HCT116 (cell line): ENCODE measurements at regions not wholly inside any gene's neighbourhood (a gene's known extent, or its start where the extent isn't known, plus 50 kb on each side); places are given as distances from the start of the nearest gene placed in this dataset.

ENCODE experiments used
- ATAC-seq: fragments of 200-7000 bp; cut with Tn5 transposase; 2 replicates; pipeline ENCODE4 v1.9.1; 2020; ENCODE audit warnings: mild to moderate bottlenecking, moderate library complexity
- BruUV-seq: library from RNA; stranded (reverse); fragments of 400-500 nt; replicated peaks from 2 replicates; lab custom pipeline; 2021; lab: Mats Ljungman, UMichigan
- CTCF ChIA-PET: fragments of 300-600 bp; sonication (Branson Sonifier 250); formaldehyde crosslinking; loops from one replicate; lab custom pipeline; 2021; ENCODE audit warnings: antibody characterized with exemption; lab: Charles Lee
- POLR2A ChIA-PET: fragments of 300-600, 350-600 bp; sonication (Branson Sonifier 250); formaldehyde crosslinking; loops from one replicate; lab custom pipeline; 2021; ENCODE audit warnings: antibody characterized with exemption; lab: Charles Lee
- RAD21 ChIA-PET, 2 experiments: fragments of 300-600 bp; sonication (Branson Sonifier 250); formaldehyde crosslinking; loops; one replicate each; lab custom pipeline; 2023; ENCODE audit warnings: low total read pairs in 2 of 2; ENCODE audit not compliant: uncharacterized antibody in 2 of 2, unreplicated experiment in 2 of 2, low non-redundant PET in 1 of 2; lab: Charles Lee
- DNase-seq: peaks from one replicate; pipeline ENCODE4 v3.0.0-alpha.2; 2010; ENCODE audit warnings: low read depth, low spot score
- H2AFZ ChIP-seq: fragments of 200-600 bp; shearing (Covaris generic), sonication (generic); 2 replicates; pipeline ENCODE4 v1.6.1; 2017; ENCODE audit warnings: low read depth, mixed run types, mixed read lengths, antibody characterized with exemption, low read length; ENCODE audit not compliant: poor library complexity, severe bottlenecking
- H3K27ac ChIP-seq: 2 replicates; pipeline ENCODE4 v1.5.1; 2012; ENCODE audit warnings: low read depth, low read length
- H3K27me3 ChIP-seq: fragments of 200-600 bp; sonication (generic); 2 replicates; pipeline ENCODE4 v1.6.1; 2016; ENCODE audit warnings: mixed run types, low read length, mixed read lengths; ENCODE audit not compliant: insufficient read depth
- H3K36me3 ChIP-seq, 2 experiments: fragments of 200-500 bp in 1 of 2; fragments of 200-600 bp in 1 of 2; sonication (Bioruptor generic) in 1 of 2; sonication (generic) in 1 of 2; 2 replicates each; pipeline versions ENCODE4 v1.5.1 to v1.6.1; 2014 to 2016; ENCODE audit warnings: low read length in 2 of 2, inconsistent platforms in 1 of 2, mixed read lengths in 1 of 2, mixed run types in 1 of 2; ENCODE audit not compliant: insufficient read depth in 2 of 2, control insufficient read depth in 1 of 2
- H3K4me1 ChIP-seq, 2 experiments: fragments of 200-600 bp in 1 of 2; sonication (generic) in 1 of 2; 2 replicates each; pipeline versions ENCODE4 v1.5.1 to v1.6.1; 2012 to 2017; ENCODE audit warnings: low read length in 2 of 2, inconsistent platforms in 1 of 2, mild to moderate bottlenecking in 1 of 2, mixed read lengths in 1 of 2, mixed run types in 1 of 2, moderate library complexity in 1 of 2; ENCODE audit not compliant: insufficient read depth in 2 of 2, control insufficient read depth in 1 of 2
- H3K4me2 ChIP-seq: fragments of 200-600 bp; sonication (generic); 2 replicates; pipeline ENCODE4 v1.6.1; 2017; ENCODE audit warnings: mixed run types, low read length, mixed read lengths
- H3K4me3 ChIP-seq, 2 experiments: fragments of 200-600 bp in 1 of 2; sonication (generic) in 1 of 2; replicated peaks in 1 of 2; 2 replicates each; pipeline ENCODE4 v1.5.1; 2011 to 2016; ENCODE audit warnings: low read length in 2 of 2, control low read depth in 1 of 2, low read depth in 1 of 2, mild to moderate bottlenecking in 1 of 2, mixed read lengths in 1 of 2, mixed run types in 1 of 2
- H3K79me2 ChIP-seq: fragments of 200-600 bp; sonication (generic); 2 replicates; pipeline ENCODE4 v1.6.1; 2017; ENCODE audit warnings: mild to moderate bottlenecking, mixed run types, low read length, moderate library complexity, mixed read lengths; ENCODE audit not compliant: insufficient read depth
- H3K9ac ChIP-seq: fragments of 200-600 bp; sonication (generic); 2 replicates; pipeline ENCODE4 v1.6.1; 2016; ENCODE audit warnings: low read length, mixed read lengths
- H3K9me2 ChIP-seq: fragments of 200-600 bp; sonication (generic), shearing (Covaris generic); 2 replicates; pipeline ENCODE4 v1.6.1; 2017; ENCODE audit warnings: mixed run types, mild to moderate bottlenecking, moderate library complexity; ENCODE audit not compliant: insufficient read depth
- H3K9me3 ChIP-seq, 2 experiments: fragments of 200-500 bp in 1 of 2; fragments of 200-600 bp in 1 of 2; sonication (Bioruptor generic) in 1 of 2; sonication (generic) in 1 of 2; 2 replicates each; pipeline ENCODE4 v1.6.1; 2014 to 2017; ENCODE audit warnings: low read length in 2 of 2, mixed read lengths in 2 of 2, inconsistent platforms in 1 of 2, low read depth in 1 of 2, mild to moderate bottlenecking in 1 of 2, mixed run types in 1 of 2, moderate library complexity in 1 of 2; ENCODE audit not compliant: control insufficient read depth in 1 of 2, insufficient read depth in 1 of 2
- H4K20me1 ChIP-seq: fragments of 200-600 bp; sonication (generic), shearing (Covaris generic); 2 replicates; pipeline ENCODE4 v1.6.1; 2017; ENCODE audit warnings: mixed run types, mild to moderate bottlenecking, moderate library complexity; ENCODE audit not compliant: insufficient read depth
- CBX3 ChIP-seq: IDR thresholded peaks from 2 replicates; pipeline ENCODE4 v1.6.1; 2012; ENCODE audit warnings: low read depth
- CTCF ChIP-seq, 3 experiments: fragments of 200-600 bp in 1 of 3; sonication (generic) in 1 of 3; IDR thresholded peaks in 2 of 3; conservative IDR thresholded peaks in 1 of 3; 2 replicates each; pipeline ENCODE4 v1.5.1; 2012 to 2017; ENCODE audit warnings: low read depth in 2 of 3, low read length in 2 of 3, antibody characterized with exemption in 1 of 3, borderline replicate concordance in 1 of 3, control low read depth in 1 of 3, mild to moderate bottlenecking in 1 of 3, mixed read lengths in 1 of 3, mixed run types in 1 of 3, moderate library complexity in 1 of 3; ENCODE audit not compliant: insufficient read depth in 1 of 3
- EGR1 ChIP-seq: IDR thresholded peaks from 2 replicates; pipeline ENCODE4 v1.6.1; 2012; ENCODE audit warnings: low read depth
- EZH2 ChIP-seq: fragments of 200-600 bp; sonication (generic); IDR thresholded peaks from 2 replicates; pipeline ENCODE4 v1.6.1; 2017; ENCODE audit warnings: antibody characterized with exemption, mixed run types
- FOSL1 ChIP-seq: IDR thresholded peaks from 2 replicates; pipeline ENCODE4 v1.6.1; 2012; ENCODE audit warnings: low read depth
- JUND ChIP-seq: IDR thresholded peaks from 2 replicates; pipeline ENCODE4 v1.6.1; 2012
- MAX ChIP-seq: IDR thresholded peaks from 2 replicates; pipeline ENCODE4 v1.6.1; 2012
- POLR2A ChIP-seq: IDR thresholded peaks from 2 replicates; pipeline ENCODE4 v1.7.0; 2011; ENCODE audit warnings: borderline replicate concordance; ENCODE audit not compliant: insufficient read depth, insufficient read length; ENCODE audit errors: extremely low read depth
- POLR2AphosphoS5 ChIP-seq: IDR thresholded peaks from 2 replicates; pipeline ENCODE4 v1.6.1; 2011; ENCODE audit warnings: mild to moderate bottlenecking, low read depth, low read length, moderate library complexity
- RAD21 ChIP-seq: IDR thresholded peaks from 2 replicates; pipeline ENCODE4 v1.6.1; 2012; ENCODE audit warnings: low read depth, mild to moderate bottlenecking
- REST ChIP-seq: IDR thresholded peaks from 2 replicates; pipeline ENCODE4 v1.6.1; 2012; ENCODE audit warnings: low read depth
- SIN3A ChIP-seq: IDR thresholded peaks from 2 replicates; pipeline ENCODE4 v1.6.1; 2012; ENCODE audit warnings: low read depth
- TCF7L2 ChIP-seq: IDR thresholded peaks from 2 replicates; pipeline ENCODE4 v1.7.0; 2011; ENCODE audit warnings: borderline replicate concordance, inconsistent platforms; ENCODE audit not compliant: insufficient read depth, insufficient read length; ENCODE audit errors: extremely low read depth
- ZBTB33 ChIP-seq: IDR thresholded peaks from 2 replicates; pipeline ENCODE4 v1.6.1; 2011; ENCODE audit warnings: mild to moderate bottlenecking, low read length, moderate library complexity; ENCODE audit not compliant: insufficient replicate concordance; ENCODE audit errors: extremely low read depth
- ZFX ChIP-seq: fragments of 450-650 bp; IDR thresholded peaks from 2 replicates; pipeline ENCODE4 v1.6.1; 2017
- ZNF274 ChIP-seq: fragments of 200-500 bp; sonication (Bioruptor generic); IDR thresholded peaks from 2 replicates; pipeline ENCODE4 v1.6.1; 2014; ENCODE audit warnings: mild to moderate bottlenecking, low read depth, low read length, inconsistent platforms
- intact Hi-C: fragments of 100-400 bp; cut with micrococcal nuclease; formaldehyde crosslinking; loops from 2 replicates; pipeline ENCODE4 v1.10.0; 2022

GRCh38 chr2:41378420-41378819, 669.4 kb upstream of the PKDCC start:
- ChIA-PET POLR2A (no interaction called here), CTCF (no interaction called here), RAD21 (no interaction called here)
- no peaks in the 10 kb centered on the region for H3K79me2 ChIP-seq
- TF ChIP-seq SIN3A = no peak
- no peak for TF ChIP-seq ZNF274
- TF ChIP-seq TCF7L2 = no peak
- no peak for TF ChIP-seq EZH2
- TF ChIP-seq RAD21 = no peak
- TF ChIP-seq CTCF (IDR thresholded peaks at IDR 0.05 in 2 of 3, conservative IDR thresholded peaks at IDR 0.05 in 1 of 3; ENCODE audit: borderline replicate concordance in 1 of 3, insufficient read depth in 1 of 3, low read depth in 2 of 3, low read length in 2 of 3) = no peak
- no peak for TF ChIP-seq JUND
- TF ChIP-seq POLR2A = no peak
- TF ChIP-seq ZBTB33 = no peak
- no peak for TF ChIP-seq CBX3
- TF ChIP-seq MAX = no peak
- no peak for TF ChIP-seq REST
- no peak for TF ChIP-seq EGR1
- TF ChIP-seq ZFX = no peak
- no peak for TF ChIP-seq FOSL1
- TF ChIP-seq POLR2AphosphoS5 = no peak
- no peak overlapping the region for H3K9ac ChIP-seq
- intact Hi-C loops = no loop called here
- H3K4me1 ChIP-seq = no peaks in the 10 kb centered on the region
- no peaks in the 10 kb centered on the region for H3K9me2 ChIP-seq
- H3K4me3 ChIP-seq = no peak overlapping the region
- H3K9me3 ChIP-seq = no peaks in the 10 kb centered on the region
- H3K27me3 ChIP-seq = no peaks in the 10 kb centered on the region
- no peak overlapping the region for H2AFZ ChIP-seq
- H3K4me2 ChIP-seq = no peak overlapping the region
- ATAC-seq (no peak), DNase-seq (no peak)
- BruUV-seq = no TSS peak
- H3K27ac ChIP-seq = no peak overlapping the region
- H4K20me1 ChIP-seq = no peaks in the 10 kb centered on the region
- H3K36me3 ChIP-seq = no peaks in the 10 kb centered on the region
